ENCODE measurements at regions not wholly inside any gene's neighbourhood (a gene's known extent, or its start where the extent isn't known, plus 50 kb on each side); places are given as distances from the start of the nearest gene placed in this dataset.
"Not testable (repeated sequence)": the region's sequence is repeated elsewhere in the genome, so short reads cannot be mapped to it uniquely, and the experiment has no call there.

DNA sequence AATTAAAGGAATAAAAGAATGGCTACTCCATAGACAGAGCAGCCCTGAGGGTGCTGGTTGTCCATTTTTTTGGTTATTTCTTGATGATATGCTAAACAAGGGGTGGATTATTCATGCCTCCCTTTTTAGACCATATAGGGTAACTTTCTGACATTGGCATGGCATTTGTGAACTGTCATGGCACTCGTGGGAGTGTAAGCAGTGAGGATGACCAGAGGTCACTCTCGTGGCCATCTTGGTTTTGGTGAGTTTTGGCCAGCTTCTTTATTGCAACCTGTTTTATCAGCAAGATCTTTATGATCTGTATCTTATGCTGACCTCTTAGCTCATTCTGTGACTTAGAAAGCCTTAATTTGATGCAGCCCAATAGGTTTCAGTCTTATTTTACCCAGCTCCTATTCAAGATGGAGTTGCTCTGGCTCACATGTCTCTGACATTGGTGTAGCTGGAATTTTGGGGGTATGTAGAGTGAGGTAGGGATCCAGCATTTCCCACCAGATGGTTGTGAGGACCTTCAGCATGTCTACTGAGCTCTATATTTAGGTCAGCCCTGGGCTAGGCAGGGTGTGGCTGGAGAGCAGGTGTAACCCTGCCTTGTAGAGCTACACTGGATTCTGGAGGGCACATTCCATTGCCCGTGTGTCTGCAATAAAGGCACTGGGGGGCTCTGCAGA is 103.5 kb upstream of the SLC38A2 start:
- DNase-seq (ENCODE audit: low read depth in 4 of 4, low spot score in 3 of 4) = no peak

DNA sequence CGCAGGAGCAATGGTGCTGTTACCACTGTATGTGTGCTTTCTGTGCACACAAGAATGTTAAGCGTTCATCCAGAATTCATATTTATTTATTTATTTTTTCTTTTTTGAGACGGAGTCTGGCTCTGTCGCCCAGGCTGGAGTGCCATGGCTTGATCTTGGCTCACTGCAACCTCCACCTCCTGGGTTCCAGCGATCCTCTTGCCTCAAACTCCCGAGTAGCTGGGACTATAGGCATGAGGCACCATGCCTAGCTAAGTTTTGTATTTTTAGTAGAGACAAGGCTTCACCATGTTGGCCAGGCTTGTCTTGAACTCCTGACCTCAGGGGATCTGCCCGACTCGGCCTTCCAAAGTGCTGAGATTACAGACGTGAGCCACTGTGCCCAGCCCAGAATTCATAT is 101.8 kb upstream of the SLC38A2 start:
- DNase-seq (ENCODE audit: low read depth in 4 of 4, low spot score in 3 of 4) = not testable (repeated sequence)

DNA sequence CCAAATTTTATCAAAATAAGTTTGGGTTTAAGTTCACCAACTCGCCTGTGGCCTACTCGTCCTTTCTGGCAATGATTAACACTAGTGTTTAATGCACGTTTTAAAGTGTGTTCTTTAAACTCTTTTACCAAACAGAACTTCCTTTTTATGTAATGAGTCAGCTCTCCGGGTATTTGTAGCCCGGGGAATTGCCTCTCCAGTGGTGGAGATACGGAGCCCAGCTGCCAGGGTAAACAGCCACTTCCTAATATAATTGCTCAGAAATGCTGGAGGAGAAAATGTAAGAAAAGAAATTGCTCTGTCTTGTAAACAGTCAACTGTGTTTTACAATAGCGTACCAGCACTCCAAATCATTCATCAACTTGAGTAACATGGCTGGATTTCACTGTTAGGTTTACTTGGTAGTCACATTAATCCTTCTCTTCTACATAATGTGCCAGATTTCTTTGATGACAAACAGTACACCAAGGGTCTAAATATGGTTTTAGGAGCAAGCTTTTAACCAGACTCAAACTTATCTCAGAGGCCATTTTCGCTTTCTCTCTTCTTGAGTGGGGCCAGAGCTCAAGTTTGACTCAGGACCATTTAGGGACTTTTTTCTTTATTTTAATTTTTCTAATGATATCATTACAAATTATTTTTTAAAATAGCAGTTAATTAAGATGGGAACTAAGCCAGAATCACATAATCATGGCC is 101.2 kb upstream of the SLC38A2 start:
- peak in 1 of 4 donors; percentile 17 for DNase-seq (ENCODE audit: low read depth in 4 of 4, low spot score in 3 of 4)

DNA sequence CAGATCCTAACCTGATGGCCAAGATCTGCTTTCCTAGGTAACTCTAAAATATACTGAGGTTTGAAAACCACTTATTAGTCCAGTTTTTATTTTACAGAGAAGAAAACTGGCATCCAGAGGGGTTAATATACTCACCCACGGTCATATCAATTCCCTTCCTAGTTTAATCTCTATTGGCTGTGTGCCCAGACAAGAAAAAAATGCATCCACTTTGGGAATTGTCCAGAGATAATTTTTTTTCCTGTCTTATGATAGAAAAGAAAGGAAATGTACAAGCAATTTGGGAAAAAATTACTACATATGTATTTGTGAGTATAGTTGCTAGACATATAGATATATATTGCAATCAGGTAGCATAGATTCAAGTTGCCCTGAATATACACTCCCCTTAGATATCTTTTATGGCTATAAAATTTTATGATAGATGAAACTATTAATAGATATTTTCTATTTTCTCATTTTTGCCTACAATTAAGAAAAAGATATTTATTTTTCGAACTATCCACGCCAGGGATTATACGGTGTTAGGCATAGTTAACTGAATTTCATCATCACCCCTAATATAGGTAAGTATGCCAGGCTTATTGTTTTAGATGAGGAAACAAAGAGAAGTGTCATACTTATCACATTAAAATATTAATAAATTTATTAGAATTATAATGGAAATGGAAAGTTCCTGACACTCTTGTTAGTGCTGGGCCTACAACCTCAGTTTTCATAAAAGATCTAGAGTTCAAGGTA is 100.5 kb upstream of the SLC38A2 start:
- peak in 1 of 4 donors; percentile 33 for DNase-seq (ENCODE audit: low read depth in 4 of 4, low spot score in 3 of 4)

DNA sequence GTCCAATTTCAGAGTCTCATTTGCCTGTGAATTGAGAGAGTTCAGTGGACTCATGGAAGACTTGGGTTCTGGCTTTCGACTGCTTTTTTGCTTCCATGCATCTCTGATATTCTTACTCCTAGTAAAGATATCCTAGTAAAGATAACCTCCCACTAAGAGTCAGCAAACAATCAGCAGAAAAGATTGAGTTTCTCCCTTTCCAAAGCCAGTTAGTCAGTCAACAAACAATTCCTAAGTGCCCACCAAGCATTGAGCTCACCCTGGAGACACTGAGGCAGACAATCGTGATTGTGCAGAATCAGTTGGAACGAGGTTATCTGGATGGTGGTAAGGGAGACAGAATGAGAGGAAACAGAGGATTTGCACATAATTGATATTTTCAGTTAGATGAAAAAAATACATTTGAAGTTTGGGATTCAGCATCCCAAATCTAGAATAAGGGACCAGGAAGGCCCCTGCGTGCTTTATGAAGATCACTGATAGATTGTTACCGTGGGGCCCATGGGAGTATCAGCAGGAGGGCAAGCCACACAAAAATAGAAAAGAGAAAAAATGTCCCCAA is 99.7 kb upstream of the SLC38A2 start:
- no peak for DNase-seq (ENCODE audit: low read depth in 4 of 4, low spot score in 3 of 4)

DNA sequence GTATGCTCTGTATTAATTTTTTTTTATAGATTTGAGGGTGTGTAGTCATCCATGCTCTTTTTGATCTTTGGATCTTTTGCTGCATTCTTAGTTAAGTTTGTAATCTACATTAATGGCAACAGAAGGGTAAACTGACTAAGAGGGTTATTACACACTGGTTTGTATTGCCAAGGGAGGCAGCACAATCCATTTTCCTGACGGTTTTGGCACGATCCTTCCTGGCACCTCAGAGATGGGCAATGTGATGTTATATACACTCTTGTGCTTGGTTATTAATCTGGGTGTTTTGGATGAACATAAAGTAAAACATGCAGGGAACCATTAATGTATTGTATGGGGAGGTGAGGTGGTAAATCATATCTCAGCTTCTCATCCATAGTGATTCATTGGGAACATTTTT is 98.8 kb upstream of the SLC38A2 start:
- no peak for DNase-seq (ENCODE audit: low read depth in 4 of 4, low spot score in 3 of 4)

DNA sequence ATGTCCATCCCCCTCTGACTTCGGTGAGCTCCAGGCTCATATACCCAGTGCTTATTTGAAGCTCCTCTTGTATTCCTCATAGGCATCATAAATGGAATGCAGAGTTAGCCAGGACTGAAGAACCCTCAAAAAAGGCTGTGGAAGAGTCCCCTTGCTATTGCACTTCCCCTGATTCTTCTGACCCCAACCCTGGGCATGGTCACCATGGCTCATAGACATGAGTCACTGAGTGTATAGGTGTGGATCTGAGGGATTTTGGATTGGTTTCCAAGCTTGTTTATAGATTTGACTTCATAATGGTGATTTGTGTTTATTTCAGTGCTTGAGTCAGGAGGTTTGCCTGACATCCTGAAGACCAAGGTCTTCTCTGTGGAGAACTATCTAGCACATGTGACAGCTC is 98.4 kb upstream of the SLC38A2 start:
- no peak for DNase-seq (ENCODE audit: low read depth in 4 of 4, low spot score in 3 of 4)

DNA sequence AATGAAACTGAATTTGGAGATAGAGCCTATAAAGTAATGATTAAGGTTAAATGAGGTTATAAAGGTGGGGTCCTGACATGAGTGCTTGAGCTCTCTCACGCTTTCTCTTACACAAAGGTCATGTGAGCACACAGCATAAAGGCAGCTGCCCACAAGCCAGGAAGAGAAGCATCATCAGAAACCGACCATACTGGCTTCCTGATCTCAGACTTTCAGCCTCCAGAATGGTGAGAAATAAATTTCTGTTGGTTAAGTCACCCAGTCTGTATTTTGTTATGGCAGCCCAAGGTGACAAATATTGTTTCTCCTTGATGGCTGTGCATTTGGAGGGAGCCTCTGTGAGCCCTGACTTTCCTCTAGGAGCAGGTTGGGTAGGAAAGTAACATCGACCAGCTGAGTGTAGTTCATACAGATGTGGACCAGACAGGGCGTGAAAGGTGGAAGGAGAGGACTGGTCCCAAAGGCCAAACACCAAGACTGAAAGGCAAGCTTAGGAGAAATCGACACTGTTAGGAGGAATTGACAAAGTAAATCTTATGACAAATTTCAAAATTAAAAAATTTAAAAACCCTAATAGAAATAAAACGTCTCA is 97.6 kb upstream of the SLC38A2 start:
- DNase-seq (ENCODE audit: low read depth in 4 of 4, low spot score in 3 of 4) = no peak

DNA sequence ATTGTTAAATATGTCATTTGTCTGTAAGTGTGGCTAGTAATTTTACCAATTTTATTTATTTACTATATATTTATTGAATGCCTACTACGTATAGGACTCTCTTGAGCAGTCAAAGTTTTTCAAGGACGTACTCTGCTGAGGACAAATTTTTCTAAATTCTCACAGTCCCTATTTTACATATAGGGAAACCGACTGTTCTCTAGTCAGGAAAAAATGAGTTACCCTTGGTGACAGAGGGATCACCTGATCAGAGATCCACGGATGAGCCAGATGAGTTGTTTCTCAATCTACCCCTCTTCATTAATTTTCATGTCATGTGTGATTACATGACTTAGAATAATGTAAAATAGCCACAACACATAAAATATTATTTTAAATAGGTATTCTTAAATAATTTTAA is 96.2 kb upstream of the SLC38A2 start:
- DNase-seq (ENCODE audit: low read depth in 4 of 4, low spot score in 3 of 4) = no peak

DNA sequence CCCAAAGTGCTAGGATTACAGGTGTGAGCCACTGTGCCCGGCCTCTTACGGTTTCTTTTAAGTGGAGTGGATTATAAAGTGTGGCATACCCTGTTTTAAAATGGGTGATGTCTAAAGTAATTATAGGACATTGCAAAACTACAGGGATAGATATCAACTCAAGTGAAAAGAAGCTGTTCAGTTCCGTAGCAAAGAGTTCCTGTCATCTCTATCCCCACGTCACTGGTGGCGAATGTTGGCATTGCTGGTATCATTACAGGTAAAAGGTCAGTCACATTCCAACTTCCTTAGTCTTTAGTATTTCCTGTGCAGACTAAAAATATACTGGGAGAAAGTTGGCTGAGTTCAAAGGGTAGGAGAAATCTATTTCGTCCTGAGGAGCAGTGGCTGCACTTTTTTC is 95.6 kb upstream of the SLC38A2 start:
- DNase-seq (ENCODE audit: low read depth in 4 of 4, low spot score in 3 of 4) = no peak

DNA sequence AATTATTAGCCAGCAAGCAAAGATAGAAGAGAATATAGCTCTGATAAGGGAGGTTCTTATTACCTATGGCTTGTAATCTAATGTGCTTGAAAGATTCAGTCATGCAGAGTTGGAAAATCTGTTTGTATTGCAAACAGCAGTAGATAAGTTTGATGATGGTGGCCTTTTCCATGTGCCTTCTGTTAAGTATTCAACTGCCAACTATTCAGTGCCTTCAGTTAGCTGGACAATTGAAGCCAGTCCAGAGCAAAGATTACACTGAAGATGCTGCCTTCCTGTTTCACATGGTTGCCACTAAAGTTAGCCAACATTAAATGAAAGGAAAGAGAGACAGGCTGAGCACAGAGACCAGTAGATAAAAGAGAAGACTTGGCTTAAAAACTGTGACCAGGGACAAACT is 92.7 kb upstream of the SLC38A2 start:
- no peak for DNase-seq (ENCODE audit: low read depth in 4 of 4, low spot score in 3 of 4)

DNA sequence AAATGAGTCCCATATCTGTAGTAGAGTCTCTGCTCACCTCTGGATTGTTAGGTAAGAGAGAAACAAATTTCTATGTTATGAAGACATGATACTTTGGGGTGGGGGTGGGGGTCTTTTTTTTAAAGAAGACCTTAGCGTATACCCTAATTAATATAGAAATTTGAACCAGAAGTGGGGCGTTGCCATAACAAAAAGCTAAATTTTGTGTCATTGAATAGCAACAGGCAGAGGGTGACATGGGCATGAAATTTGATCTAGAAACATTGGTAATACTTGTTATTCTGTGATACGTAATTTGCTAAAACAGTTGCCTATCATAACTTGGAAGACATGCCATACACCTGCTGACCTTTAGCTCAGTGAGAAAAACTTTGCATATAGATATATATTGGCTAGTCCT is 92.3 kb upstream of the SLC38A2 start:
- no peak for DNase-seq (ENCODE audit: low read depth in 4 of 4, low spot score in 3 of 4)

DNA sequence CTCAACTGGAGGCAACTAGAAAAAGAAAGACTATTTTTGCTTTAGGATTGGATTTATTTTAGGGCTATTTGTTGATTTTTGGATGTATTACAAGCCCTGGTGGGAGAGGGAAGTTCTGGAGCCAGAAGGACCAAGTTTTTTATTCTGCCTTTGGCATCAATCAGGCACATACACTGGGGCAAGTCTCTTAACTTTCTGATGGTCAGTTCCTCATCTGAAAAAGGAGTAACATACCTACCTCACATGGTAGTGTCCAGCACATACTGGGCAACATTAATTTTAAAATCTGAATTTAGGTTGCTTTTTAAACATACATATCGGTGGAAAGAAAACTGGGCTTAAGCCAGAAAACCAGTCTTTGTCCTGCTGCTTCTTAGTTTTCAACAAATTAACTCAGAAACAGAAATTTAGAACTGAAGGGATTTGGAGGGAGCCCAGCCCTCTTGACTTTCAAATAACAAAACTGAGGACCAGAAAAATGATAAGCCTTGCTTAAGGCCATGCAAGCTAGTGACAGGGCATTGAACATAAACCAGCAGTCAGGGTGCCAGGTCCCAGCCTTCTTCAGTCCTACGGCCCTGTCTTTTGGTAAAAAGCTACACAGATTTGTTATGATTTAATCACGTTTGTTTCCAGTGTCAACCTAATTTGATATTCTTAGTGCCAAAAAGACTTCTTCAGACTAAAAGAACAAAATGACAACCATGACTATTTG is 90.2 kb upstream of the SLC38A2 start:
- no peak for DNase-seq (ENCODE audit: low read depth in 4 of 4, low spot score in 3 of 4)

DNA sequence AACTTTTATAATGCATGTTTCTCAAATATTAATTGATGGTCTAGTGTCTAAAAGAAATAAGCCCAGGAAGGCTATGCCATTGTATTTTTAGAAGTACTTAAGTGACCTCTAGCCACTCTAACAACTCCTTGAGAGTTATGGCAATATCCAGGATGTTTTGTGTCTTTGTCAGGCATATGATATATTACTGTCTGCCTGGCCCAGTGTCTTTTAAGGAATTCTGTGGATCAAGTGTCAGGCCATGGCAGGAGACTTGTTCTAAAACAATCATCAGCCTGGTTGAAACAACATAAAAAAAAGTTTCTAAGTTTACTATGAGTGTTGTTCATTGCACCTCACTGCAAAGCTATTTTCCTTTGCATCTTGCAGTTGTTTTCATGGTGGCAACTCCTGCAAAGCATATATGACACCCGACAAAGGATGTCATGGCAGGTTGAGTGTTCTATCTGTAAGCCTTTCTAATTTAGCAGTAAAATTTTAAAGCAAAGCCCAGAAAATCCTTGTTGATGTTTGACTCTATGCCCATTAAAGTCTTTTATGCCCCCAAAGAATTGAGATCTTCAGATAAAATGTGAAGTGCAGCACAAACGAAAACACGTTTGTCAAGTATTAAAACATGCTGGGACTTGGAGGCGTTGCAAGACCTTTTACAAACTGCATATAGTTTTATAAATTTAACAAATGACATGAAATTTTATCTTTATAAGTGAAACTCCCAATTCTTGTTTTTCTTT is 89.5 kb upstream of the SLC38A2 start:
- no peak for DNase-seq (ENCODE audit: low read depth in 4 of 4, low spot score in 3 of 4)

DNA sequence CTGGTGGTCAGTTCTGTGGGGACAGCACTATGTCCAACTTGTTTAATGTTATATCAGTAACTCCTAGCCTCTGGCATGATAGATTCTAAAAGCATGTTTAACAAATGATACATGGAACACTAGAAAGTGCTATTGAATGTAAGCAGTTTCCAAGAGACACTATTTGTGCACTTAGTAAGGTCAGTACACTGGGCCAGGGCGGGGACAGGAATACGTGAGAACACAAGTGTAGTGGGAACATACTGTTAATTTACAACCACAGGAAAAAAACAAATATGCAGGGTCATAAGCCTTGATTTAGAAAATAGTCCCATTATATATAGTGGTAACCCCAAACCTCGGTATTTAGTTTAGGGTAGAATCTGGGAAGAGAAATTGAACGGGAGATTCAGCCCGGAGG is 88.9 kb upstream of the SLC38A2 start:
- no peak for DNase-seq (ENCODE audit: low read depth in 4 of 4, low spot score in 3 of 4)

DNA sequence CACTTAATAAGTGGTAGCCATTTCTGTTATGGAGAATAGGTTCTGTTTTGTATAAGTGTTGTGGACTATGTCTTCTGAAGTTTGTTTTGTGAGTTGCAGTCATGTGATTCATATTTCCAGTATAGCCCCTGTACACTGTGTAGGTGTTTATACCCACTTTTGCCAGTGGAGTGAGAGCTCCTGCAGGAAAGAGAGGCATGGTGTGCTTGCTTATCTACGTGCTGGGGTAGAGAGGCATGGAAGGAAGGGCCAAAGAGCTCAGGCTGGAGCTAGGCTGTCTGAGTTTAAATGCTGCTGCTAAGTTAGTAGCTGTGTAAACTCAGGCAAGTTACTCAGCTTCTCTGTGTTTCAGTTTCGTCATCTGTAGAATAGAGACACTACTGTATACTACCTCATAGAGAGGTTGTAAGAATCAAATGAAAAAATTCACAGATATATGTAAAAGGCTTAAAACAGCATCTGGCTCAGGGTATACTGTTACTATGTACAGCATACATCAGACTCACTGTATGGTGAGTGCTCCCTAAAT is 88.2 kb upstream of the SLC38A2 start:
- no peak for DNase-seq (ENCODE audit: low read depth in 4 of 4, low spot score in 3 of 4)

DNA sequence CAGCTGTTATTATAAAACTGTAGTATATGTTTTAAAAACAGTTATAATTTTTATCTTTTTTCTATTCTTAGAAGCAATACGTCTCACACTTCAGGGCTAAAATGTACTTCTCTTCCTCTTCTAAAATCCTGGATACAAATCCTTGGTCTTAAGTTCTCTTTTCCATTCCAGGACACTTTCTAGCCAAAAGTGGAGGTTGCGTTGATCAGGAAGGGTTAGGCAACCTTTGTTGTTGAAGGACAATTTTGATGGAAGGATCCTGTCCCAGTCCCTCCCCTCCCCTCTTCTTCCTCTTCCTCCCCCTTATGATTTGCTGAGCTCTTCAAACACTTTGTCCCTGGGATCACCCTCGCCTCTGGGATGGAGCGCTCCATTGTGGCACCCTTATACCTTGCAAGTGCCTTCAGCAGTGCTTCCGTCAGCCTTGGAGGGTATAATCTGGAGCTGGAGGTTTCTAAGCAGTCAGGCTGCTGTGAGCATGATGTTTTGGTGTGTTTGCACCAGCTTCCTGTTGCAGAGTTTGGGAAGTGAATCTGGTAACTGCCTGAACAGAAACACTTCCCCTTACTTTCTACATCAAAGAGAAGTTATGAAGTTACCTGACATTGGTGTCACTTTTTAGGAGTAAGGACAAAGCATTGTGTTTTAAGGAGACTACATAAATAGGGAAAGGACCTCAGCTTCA is 87.4 kb upstream of the SLC38A2 start:
- no peak for DNase-seq (ENCODE audit: low read depth in 4 of 4, low spot score in 3 of 4)

DNA sequence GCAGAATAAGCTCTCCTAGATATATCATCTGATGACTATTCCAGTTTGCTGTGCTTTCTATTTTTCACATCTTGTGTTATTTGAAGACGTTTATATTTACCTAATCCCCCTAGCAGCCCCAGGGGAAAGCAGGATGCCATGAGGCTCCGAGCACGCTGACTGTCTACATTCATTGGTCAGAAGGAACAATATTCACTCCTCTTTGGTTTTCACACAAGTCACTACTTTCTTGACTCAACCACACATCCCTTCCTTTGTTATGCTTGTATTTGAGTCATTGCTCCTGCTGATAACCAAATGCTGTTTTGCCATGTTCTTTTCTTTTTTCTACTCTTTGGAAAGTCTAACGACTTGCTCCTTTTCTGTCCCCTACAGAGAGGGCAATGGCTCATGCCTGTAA is 86.5 kb upstream of the SLC38A2 start:
- DNase-seq (ENCODE audit: low read depth in 4 of 4, low spot score in 3 of 4) = no peak

DNA sequence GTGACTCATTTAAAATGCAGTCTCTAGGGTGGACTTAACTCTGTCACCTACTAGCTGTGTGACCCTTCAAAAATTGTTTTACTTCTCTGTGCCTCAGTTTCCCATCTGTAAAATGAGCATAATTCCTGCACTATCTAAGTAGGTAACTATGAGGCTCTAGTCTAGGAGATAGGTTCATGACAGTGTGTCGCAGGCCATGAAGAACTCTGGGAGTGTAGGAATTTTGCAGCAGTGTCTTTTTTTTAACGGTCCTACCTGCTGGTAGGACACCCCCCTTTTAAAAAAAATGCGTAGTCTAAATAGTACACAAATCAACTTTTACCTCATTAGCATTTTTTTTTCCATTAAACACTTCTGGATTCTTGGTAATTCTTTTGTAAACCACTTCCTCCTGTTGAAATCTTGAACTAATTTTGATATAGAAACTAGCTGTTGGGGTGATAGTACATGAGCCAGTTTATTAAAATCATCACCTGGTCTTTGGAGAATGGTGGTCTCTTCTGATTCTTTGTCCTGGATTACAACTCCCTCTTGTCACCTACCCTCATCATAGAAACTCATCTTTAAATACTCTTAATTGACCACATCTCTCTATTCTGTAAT is 86.0 kb upstream of the SLC38A2 start:
- no peak for DNase-seq (ENCODE audit: low read depth in 4 of 4, low spot score in 3 of 4)

Data from left renal pelvis (tissue), 4 donors.